Retinal pigment epithelial cell (primary cell): ENCODE measurements at regions not wholly inside any gene's neighbourhood (a gene's known extent, or its start where the extent isn't known, plus 50 kb on each side); places are given as distances from the start of the nearest gene placed in this dataset.

Experiments
- DNase-seq: peaks from one replicate; pipeline ENCODE4 v3.0.0-alpha.2; 2010; ENCODE audit warnings: low read depth
- H3K4me3 ChIP-seq: 2 replicates; pipeline ENCODE4 v1.5.1; 2011; ENCODE audit warnings: mild to moderate bottlenecking, low read length, control low read depth, moderate library complexity
- TF ChIP-seq, protein P1 (sequence below): conservative IDR thresholded peaks from 2 replicates; pipeline ENCODE4 v1.5.1; 2011; ENCODE audit warnings: low read depth, low read length, control low read depth, inconsistent platforms

DNA sequence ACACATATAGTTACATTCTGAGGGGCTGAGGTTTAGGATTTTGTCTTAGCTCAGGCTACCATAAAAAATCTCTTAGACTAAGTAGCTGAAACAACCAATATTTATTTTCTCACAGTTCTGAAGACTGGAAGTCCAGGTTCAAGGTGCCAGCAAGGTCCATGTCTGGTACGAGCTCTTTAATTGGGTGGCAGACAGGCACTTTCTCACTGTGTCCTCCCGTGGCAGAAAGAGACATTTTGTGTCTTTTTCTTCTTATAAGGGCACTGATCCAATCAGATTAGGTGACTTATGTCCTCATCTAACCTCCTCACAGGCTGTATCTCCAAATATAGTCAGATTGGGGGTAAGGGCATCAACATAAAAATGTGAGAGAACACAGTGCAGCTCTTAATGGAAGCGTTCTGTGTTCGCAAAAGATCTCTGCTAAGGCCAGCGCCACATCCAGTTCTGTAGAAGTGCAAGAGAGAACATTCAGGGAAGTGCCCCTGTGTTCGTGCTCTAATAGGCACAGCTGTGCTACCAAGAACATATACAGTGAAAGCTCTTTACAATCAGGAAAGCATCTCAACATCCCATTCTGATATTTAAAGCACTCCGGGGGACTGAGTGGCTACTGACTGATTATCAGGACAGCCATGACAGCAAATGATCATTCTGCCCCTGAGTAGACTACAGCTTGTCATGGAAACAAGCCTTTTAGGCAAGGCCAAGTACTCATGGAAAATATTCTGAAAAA, 819.2 kb downstream of the LIG4 start:
- TF ChIP-seq, protein P1, sequence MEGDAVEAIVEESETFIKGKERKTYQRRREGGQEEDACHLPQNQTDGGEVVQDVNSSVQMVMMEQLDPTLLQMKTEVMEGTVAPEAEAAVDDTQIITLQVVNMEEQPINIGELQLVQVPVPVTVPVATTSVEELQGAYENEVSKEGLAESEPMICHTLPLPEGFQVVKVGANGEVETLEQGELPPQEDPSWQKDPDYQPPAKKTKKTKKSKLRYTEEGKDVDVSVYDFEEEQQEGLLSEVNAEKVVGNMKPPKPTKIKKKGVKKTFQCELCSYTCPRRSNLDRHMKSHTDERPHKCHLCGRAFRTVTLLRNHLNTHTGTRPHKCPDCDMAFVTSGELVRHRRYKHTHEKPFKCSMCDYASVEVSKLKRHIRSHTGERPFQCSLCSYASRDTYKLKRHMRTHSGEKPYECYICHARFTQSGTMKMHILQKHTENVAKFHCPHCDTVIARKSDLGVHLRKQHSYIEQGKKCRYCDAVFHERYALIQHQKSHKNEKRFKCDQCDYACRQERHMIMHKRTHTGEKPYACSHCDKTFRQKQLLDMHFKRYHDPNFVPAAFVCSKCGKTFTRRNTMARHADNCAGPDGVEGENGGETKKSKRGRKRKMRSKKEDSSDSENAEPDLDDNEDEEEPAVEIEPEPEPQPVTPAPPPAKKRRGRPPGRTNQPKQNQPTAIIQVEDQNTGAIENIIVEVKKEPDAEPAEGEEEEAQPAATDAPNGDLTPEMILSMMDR, result no peak
- no peak overlapping the region for H3K4me3 ChIP-seq
- DNase-seq, result no peak

DNA sequence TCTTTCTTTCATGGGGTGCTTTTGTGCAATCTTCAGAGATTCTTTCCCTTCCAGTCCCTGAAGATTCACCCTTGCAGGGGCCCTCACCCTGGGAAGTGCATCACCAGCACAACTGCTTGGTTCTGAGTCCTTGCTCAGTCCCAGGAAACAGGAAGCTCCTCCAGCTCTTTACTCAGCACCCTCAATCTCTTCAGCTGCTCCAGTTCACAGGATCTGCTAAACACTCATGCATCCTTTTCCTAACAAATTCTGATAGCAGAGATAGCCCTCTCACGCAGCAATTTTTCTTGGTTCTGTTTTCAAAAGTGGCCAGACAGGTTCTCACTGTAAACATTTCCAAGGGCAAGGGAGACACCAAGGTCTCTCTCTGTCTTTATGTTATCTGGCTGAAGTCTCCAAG, 823.1 kb downstream of the LIG4 start:
- no peak overlapping the region for H3K4me3 ChIP-seq
- TF ChIP-seq, protein P1, result no peak
- DNase-seq, result no peak

DNA sequence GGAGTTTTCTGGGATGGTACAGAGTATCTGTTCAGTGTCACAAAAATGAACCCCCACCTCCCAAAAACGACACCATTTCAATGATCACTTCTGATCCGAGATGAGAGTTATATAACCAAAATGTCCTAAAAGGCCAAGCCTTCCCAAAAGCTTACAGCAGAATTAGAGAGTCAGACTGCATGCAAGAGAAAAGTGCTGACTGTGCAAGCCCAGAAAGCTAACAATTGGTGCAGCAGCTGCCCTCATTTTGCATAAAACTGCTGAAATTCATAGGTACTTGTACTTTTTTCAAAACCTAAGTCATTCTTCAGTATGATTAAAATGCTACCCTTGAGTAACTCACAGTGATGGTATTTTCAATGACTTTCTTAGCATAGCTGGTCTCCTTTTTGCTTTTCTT, 819.6 kb upstream of the ARGLU1 start:
- TF ChIP-seq, protein P1, result no peak
- no peak overlapping the region for H3K4me3 ChIP-seq
- no peak for DNase-seq

DNA sequence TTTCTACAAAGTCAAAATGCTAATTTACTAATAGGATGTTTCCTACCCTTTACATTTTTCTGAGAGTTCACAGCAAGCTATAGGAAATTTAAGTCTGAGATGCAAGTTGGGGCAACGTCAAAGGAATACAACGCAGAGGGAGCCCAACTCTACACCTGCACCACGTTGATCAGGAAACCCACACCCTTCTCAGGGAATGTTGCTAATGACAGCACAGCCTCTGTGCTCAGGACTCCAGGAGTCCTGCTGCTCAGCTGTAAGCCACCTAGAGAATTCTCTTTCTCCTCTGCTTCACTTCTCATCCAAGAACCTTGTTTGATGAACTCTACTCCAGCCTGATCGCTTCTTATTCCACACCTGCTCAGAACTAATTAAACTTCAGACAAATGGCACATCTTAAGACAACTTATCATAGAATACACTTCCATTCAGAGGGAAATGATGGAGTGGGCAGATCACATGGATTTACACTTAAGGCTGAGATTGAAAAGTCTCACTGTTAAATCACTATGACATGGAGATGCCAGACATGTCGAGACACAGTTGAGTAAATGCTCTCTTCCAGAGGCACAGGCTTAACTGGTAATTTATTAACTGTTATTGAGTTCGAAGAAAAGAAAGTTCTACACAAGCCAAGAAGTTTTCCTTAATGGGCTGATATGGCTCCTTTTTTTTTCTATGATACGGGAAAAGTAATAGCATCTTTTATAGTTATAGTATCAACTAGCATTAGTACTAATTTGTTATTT, 811.6 kb upstream of the ARGLU1 start:
- TF ChIP-seq, protein P1, result no peak
- no peak overlapping the region for H3K4me3 ChIP-seq
- DNase-seq, result no peak

DNA sequence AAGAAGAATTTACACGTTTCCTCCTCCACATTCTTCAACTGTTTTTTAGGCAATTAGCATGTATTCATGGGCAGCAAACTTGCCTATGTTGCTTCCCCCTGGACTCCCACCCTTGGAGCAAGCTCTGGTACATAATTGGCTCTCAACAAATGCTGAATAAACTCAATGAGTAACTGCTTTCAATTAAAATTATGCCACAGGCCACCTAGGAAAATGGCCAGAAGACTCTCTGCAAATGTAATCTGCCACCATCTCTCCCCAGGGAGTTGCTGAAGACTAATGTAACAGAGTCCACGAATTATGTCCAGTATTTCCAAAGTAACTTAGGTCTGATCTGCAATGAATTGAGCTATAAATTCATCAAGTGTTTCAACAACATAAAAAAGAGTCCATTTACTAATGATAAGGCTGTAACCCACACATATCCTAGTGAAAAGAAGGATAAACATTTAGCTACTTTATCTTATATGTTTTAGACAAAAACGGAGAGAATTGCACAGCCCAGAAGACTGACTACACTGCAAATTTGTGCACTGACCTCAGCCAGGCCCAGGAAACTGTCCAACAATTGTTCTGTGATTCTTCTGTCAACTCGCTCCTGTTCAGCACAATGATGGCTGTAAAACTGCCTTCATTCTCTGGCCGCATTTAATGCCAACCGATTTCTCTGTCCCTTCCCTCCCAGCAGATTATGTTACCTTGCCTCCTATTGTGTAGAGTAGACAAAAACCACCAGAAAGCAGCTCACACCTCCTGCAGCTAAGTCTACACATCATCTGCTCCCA, 808.6 kb upstream of the ARGLU1 start:
- no peak overlapping the region for H3K4me3 ChIP-seq
- TF ChIP-seq, protein P1, result no peak
- no peak for DNase-seq

DNA sequence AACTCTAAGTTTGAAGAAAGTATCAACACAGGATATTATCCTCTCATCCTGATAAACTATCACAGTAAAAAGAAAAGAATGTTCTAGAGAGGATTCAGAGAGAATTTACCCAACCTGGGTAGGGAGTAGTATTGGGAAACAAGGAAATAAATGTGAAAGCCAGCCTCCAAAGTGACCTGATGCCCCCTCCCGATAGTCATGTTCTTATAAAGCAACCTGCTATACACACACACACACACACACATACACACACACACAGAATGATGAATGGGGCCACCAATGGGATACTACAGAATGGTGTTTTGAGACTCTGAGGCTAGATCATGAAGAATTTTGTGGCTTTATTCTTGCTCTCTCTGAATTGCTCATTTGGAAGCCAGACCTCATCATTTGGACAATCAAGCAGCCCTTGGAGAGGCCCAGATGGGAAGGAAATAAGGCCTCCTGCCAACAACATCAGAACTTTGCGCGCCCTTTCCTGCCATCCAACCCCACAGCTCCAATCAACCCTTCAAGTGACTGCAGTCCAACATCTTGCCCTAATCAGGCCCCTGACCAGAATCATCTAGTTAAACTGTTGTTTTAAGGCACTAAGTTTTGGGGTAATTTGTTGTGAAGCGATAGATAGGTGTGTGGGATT, 807.9 kb upstream of the ARGLU1 start:
- TF ChIP-seq, protein P1, result no peak
- H3K4me3 ChIP-seq, result no peak overlapping the region
- DNase-seq, result no peak
